Colon (tissue), 2 donors: ENCODE measurements at regions not wholly inside any gene's neighbourhood (a gene's known extent, or its start where the extent isn't known, plus 50 kb on each side); places are given as distances from the start of the nearest gene placed in this dataset.
A peak's percentile ranks its signal among the peaks of the same experiment; 100 is the strongest.

Experiments
- FAIRE-seq: peaks from 2 replicates; lab custom pipeline; 2012; peaks lifted over from hg19 to GRCh38; lab: Jason Lieb, UNC
- donor health status: control.
- donor health status: control.

- no peak for FAIRE-seq
Measured at GRCh38 chr13:90187478-90188350, 1159.8 kb upstream of the MIR17HG start.

DNA sequence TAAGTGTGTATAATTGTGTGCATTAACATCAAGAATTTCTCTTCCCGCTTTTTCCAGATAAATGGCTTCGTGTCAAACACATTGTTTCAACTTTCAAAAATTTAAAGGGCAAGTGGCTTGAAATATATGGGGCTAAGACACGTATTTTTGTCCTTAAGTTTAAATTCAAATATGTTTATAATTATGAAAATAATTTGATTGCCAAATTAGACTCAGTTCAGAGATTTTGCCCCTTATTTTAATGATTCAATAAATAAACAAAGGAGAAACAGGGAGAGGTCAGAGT is 1159.2 kb upstream of the MIR17HG start:
- FAIRE-seq, result no peak

DNA sequence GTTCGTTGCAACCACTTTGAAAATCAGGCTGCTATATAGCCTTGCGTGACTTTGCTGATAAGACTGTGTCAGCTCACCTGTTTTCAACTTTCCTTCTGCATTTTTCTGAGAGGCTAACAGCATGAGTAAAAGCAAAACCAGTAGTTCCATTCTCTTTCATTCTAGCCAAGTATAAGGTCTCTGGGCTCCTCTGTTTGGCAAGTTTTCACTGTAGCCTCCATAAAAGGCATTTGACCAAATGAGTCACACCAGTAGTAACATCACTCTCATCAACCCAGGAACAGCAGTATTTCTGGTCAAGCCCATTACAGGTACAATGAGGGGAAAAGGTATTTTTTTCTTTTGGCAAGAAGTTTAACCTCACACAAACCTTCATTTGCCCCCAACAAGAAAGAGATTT is 1149.8 kb upstream of the MIR17HG start:
- FAIRE-seq, result no peak

DNA sequence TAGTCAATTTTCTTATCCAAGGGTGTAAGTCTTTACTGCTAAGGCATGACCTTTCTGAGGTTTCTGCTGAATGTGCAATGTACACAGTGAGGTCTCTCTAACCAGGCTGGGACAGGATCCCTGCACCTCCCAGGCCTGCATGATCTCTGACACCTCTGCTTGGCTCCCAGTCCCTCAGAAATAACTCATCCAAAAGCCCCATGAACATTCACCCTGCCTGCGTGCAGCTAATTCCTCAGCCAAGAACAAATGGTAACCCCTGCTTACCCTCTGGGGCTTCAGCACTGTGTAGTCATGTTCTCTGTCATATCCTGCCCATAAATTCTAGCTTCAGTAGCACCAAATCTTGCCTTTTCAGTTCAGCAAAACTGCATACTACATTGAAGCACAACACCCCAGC is 1146.3 kb upstream of the MIR17HG start:
- no peak for FAIRE-seq

GRCh38 chr13:90201676-90202460 is 1145.6 kb upstream of the MIR17HG start:
- FAIRE-seq, result no peak

GRCh38 chr13:90205081-90205480 is 1142.4 kb upstream of the MIR17HG start:
- no peak for FAIRE-seq

DNA sequence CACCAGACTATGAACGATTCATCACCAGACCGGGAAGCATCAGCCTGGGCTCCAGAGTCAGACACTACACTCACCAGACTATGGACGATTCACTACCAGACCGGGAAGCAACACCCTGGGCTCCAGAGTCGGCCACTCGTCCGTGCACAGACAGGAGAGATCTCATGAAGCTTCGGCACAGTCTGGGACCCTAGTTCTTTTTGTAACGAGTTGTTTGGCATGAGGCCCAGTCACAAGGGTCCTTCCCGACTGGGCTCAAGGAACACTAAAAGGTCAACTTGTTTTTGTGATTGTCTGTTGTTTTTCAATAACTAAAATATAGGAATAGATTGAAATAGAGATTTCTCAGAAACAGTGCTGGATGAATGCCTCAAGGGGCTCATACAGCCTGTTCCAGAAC is 1141.6 kb upstream of the MIR17HG start:
- no peak for FAIRE-seq

- no peak for FAIRE-seq
Measured at GRCh38 chr13:90217275-90217674, 1130.2 kb upstream of the MIR17HG start.

- no peak for FAIRE-seq
Measured at GRCh38 chr13:90222758-90223157, 1124.7 kb upstream of the MIR17HG start.

- FAIRE-seq, result no peak
Measured at GRCh38 chr13:90230311-90230710, 1117.2 kb upstream of the MIR17HG start.

DNA sequence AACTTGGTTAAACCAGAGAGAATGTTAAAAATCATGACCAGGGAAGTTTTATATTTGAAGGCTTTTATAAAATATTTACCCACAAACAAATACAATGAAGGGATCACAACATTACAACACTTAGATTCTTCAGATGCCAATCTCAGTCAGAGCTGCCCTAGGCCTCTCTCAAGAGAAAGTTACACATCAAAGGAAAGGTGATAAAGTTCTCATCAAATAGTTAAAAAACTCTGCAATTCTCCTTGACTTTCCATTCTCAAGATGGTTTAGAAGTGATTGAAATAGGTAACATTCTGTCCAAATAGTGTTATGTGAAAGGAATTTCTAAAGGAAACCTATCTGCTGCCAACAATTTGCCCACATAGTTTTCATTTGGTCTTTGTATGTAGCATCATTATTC is 1115.2 kb upstream of the MIR17HG start:
- FAIRE-seq, result no peak

GRCh38 chr13:90233933-90234672 is 1113.4 kb upstream of the MIR17HG start:
- no peak for FAIRE-seq

DNA sequence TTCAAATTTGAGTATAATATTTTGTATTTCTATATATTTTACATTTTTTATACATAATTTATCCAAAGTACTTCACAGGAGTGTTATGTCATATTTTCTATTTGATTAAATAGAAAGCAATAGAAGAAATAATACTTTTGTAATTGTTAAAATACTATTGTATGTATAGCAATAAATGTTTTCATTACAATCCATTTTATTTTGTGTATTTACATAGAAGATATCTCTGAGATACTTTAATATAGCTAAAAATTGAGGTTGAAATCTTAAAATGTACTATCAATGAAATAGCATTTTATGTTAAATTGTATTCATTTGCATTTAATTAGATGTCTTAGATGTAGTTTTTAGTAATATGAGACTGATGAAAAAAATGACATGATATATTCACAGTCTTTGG is 1109.6 kb upstream of the MIR17HG start:
- FAIRE-seq, result peak; percentile 83

DNA sequence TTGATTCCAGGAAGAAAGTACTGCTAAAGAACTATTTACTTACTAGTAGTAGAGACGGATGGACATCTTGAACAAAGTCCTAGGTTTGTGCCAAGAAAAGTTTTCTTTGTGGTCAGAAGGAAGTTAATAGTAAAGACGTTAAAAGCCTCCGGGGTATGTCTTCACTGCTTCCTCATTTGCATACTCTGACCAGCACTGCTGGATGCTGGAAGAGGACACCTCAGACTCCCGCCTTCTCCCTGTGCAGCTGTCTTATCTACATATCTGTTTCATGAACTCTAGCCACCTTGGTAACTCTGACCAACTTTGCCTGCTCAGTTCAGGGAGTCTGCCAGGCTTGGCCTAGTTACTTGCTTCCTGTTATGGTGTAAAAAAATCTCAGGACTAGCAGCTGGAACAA is 1109.1 kb upstream of the MIR17HG start:
- no peak for FAIRE-seq

DNA sequence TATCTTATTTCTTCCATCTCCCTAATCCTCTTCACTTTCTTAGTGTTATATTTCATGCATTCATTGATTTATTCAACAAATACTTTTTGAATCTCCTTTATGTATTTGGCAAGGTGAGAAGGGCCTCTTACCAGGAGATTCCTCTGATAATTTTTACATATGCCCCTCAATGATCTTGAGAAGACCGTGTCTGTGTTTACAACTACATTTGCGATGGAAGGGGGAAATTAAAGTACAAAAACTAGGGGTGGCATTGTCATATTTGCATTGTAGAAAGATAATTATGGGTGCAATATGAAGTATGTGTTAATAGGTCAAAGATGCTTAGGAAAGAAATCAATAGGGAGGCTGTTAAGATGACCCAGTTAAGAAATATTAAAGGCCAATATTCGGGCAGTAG is 1108.4 kb upstream of the MIR17HG start:
- no peak for FAIRE-seq

DNA sequence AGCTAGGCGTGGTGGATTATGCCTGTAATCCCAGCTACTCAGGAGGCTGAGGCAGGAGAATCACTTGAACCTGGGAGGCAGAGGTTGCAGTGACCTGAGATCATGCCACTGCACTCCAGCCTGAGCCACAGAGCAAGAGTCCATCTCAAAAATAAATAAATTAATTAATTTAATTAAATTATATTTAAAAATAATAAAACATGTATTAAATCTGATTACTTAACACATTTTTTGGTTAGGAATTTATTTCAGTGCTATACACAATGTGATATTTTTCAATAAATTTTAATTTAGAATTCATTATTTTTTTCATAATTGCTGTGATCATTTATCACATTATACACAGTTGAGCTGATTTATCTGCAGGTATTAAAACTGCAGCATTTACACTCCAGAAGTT is 1101.5 kb upstream of the MIR17HG start:
- no peak for FAIRE-seq

DNA sequence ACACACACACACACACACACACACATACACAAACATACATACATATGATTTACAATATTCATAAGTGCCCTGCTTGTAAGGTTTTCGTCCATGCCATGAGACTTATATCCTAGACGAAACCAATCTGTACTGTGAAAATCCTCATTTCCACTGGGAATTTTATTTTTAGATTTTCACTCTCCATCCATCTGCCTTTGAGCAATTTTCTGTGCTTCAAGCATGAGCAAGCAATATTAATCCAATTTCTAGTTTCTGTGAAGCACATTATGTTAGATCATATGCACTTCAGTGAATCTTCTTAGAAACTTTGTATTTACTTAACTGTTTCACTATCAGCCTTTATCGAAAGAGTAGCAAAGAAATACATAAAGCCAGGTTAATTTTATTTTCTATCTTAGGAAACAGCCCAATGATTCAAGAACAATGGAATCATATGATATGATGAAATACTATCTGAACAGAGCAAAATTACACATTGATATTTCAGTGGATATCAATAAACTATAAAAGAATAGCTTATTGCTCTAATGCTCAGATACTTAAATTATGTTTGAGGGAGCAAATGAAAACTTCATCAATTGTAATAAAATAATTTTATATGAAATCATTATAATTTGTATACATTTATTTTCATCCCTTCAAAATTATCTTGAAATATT is 1100.7 kb upstream of the MIR17HG start:
- no peak for FAIRE-seq

GRCh38 chr13:90253806-90254205 is 1093.7 kb upstream of the MIR17HG start:
- no peak for FAIRE-seq

DNA sequence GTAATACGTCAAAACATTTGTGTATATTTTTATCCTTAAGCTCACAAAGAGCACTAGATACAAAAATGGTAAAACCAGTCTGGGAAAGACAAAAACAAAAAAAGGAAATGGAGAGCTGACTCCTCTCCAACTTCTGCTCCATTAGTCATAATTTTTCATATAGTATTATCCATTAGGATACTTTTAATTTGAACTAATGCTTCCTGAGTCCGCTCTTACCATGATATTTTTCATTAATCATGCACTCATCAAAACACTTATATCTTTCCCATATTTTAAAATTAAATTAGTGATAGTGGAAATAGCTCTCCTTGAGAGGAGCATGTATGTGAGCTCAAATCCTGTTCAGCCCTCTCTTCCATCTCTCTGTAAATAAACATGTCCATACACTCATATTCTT is 1093.0 kb upstream of the MIR17HG start:
- no peak for FAIRE-seq

GRCh38 chr13:90256746-90257145 is 1090.7 kb upstream of the MIR17HG start:
- FAIRE-seq, result no peak

- FAIRE-seq, result no peak
Measured at GRCh38 chr13:90258129-90258528, 1089.4 kb upstream of the MIR17HG start.

DNA sequence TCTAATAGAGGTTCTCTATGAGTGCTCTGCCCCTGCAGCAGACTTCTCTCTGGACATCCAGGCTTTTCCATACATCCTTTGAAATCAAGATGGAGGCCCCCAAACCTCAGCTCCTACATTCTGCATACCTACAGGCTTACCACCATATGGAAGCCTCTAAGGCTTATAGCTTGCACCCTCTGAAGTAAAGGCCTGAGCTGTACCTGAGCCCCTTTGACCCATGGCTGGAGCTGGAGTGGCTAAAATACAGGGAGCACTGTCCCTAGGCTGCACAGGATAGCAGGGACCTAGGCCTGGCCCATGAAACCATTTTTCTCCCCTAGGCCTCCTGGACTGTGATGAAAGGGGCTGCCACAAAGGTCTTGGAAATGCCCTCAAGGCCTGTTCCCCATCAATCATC is 1086.1 kb upstream of the MIR17HG start:
- FAIRE-seq, result no peak

DNA sequence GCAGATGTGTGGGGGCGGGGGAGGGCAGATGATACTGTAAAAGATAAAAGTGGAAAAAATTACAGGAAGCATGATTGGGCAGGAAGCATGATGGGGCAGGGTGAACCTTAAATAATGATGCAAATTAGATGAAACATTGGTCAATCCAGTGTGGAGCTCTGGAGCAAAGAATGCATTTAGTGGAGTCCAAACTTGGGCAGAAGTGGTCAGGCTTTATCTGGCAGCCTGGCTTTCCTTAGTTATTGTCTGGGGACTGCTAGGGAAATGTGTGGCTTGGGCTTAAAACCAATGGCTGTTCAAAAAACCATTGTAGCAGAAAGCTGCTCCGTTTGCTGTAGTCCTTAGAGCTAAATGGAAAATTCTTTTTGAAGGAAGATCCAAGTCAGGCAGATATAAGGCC is 1077.3 kb upstream of the MIR17HG start:
- no peak for FAIRE-seq
